ENCODE measurements at regions not wholly inside any gene's neighbourhood (a gene's known extent, or its start where the extent isn't known, plus 50 kb on each side); places are given as distances from the start of the nearest gene placed in this dataset.
"Not testable (repeated sequence)": the region's sequence is repeated elsewhere in the genome, so short reads cannot be mapped to it uniquely, and the experiment has no call there.

DNA sequence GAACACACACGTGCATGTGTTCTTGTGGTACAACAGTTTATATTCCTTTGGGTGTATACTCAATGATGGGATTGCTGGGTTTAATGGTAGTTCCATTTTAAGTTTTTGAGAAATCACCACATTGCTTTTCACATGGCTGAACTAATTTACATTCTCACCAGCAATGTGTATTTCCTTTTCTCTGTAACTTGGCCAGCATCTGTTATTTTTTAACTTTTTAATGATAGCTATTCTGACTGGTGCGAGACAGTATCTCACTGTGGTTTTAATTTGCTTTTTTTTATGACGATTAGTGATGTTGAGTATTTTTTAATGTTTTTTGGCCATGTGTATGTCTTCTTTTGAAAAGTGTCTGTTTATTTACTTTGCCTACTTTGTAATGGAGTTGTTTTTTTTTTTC is 256.6 kb downstream of the ZWINT start:
- no peak for DNase-seq (ENCODE audit: low spot score)

DNA sequence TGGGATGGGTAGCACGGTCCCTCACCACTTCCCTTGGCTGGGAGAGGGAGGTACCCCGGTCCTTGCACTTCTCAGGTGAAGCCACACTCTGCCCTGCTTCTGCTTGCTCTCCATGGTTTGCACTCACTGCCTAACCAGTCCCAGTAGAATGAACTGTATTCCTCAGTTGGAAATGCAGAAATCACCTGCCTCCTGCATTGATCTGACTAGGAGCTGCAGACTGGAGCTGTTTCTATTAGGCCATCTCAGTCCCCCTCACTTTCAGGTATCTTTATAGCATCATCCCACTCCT is 264.9 kb downstream of the ZWINT start:
- no peak for DNase-seq (ENCODE audit: low spot score)

DNA sequence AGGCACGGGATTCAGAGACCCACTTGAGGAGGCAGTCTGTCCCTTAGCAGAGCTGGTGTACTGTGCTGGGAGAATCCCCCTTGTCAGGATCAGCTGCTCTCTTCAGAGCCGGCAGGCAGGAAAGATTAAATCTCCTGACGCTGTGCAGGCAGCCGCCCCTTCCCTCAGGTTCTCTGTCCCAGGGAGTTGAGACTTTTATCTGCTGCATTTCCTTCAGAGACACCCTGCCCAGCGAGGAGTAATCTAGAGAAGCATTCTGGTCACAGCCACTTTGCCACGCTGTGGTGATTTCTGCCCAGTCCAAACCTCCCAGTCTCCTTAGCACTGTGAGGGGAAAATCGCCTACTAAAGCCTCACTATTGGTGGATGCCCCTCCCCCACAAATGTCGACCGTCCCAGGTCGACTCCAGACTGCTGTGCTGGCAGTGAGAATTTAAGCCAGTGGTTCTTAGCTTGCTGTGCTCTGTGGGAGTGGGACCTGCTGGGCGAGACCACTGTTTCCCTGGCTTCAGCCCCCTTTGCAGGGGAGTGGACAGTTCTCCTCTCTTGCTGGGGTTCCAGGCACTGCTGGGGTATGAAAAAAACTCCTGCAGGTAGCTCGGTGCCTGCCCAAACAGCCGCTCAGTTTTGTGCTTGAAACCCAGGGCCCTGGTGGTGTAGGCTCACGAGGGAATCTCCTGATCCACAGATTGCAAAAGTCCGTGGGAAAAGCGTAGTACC is 265.4 kb downstream of the ZWINT start:
- DNase-seq (ENCODE audit: low spot score): no peak

DNA sequence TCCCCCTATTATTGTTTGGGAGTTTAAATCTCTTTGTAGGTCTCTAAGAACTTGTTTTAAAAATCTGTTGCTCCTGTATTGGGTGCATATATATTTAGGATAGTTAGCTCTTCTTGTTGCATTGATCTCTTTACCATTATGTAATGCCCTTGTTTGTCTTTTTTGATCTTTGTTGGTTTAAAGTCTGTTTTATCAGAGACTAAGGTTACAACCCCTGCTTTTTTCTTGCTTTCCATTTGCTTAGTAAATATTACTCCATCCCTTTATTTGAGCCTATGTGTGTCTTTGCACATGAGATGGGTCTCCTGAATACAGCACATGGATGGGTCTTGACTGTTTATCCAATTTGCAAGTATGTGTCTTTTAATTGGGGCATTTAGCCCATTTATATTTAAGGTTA is 267.4 kb downstream of the ZWINT start:
- not testable (repeated sequence) for DNase-seq (ENCODE audit: low spot score)

- DNase-seq (ENCODE audit: low spot score): no peak
These were observed 269.2 kb downstream of the ZWINT start for GRCh38 chr10:56091872-56092271.

DNA sequence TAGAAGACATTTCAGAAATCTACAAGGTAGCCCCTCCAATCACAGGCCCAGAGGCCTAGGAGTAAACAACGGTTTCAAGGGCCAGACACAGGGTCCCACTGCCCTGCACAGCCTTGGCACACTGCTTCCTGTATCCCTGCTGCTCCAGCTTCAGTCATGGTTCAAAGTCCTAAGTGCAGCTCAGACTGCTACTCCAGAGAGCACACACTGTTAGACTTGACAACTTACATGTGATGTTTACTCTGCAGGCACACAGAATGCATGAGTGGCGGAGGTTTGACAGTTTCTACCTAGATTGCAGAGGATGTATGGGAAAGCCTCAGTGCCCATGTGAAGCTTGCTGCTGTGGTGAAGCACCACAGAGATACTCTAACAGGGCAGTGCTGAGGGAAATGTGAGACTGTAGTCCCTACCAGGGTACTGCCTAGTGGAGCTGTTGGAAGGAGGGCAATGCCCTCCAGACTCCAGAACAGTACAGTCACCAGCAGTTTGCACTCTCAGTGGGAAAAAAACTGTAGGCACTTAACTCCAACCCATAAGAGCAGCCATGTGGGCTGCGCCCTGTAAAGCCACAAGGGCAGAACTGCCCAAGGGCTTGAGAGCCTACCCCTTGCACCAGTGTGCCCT is 270.0 kb downstream of the ZWINT start:
- DNase-seq (ENCODE audit: low spot score): no peak

DNA sequence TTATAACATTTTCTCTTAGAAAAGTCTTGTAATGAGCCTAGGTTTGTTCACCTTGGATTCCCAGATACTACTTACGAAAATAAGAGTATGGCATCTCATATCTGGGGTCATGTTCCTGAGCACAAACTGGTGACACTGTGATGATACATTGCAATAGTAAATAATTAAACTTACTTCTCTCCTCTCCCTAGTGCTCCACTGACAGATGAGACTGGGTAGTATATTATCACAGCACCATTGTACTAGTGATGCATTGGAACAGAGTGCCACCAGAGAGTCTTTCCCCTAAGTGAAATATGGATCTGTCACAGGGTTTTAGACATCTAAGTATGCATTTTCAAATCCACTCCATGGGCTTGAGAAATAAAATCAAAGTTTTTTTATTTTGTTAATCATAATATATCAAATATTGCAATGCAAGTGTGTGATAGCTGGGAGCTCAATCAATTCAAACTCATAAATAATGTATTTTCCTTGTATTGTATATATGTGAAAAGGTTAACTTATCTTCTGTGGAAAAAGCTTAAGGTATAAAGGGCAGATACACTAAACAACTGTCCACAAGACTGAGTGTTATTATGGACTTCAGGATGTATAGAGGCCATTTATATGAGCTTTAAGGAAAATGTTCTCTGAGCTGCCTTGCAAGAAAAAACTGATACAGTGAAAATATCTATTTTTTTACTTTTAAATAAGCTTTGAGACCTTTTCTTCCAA is 275.5 kb downstream of the ZWINT start:
- DNase-seq (ENCODE audit: low spot score): no peak

DNA sequence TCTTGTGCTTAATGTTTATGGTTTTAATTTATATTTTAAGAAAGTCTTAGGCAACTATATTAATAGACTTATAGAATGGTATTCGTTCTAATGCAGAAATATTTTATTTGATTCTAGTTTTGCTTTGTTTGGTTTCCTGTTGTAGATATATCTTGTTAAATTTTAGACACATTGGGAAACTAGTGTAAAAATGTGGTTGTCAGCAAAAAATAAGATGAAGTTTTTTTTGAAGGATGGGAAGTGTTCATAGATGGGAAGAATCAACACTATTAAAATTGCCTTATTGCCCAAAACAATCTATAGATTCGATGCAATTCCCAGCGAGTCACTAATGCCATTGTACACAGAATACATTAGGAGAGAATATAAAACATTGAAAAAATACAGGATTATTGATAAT is 278.9 kb downstream of the ZWINT start:
- DNase-seq (ENCODE audit: low spot score): no peak

DNA sequence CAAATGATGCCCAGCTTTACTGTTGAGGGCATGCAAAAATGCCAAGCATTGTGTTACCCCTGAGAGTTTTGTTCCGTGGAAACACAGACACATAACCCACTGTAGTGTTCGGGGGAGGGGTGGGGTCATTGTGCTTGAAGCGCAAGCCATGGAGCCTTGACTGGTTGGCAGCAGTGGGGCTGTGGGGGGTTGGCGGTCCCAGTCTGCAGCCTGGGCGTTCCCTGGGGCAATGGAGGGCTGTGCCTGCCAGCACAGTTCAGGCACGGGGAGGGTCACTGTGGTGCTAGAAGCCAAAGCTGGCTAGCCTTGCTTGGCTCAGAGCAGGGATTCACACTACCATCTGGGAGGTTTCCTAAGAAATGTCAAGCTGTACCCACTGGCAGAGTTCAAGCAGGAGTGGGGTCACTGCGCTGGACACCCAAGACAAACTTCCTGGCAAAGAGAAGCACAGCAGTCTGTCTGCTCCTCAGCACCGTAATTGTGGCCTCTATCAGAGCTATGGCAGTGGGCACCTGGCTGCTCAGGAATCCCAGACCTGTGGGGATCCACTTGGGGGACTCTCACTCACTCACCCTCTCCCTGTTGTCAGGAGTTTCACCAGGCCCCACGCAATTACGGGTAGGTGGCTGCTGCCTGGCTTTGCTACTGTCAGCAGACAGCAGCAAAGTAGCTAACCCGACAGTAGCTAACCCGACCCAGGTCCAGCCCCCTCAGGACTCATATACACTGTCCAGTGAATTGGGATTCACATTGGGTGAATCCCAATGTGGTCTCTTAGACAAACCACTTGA is 292.4 kb downstream of the ZWINT start:
- no peak for DNase-seq (ENCODE audit: low spot score)

DNA sequence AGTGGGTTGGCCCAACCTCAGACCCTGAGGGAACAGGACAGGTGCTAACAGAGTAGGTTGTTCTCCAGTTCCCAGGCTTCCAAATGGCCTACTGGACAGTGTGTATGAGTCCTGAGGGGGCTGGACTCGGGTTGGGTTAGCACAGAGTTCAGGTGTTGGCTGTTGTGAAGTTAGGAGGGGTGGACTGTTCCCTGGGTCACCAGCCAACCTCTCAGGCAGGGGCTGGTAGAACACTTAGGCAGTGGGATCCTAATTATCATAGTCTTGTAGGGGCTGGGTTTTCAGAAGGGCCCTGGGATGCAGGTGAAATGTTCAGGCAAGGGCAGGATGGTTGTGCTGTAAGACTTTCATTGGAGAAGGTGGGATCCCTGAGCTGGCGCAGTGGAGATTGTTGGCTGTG is 293.0 kb downstream of the ZWINT start:
- DNase-seq (ENCODE audit: low spot score): no peak

- no peak for DNase-seq (ENCODE audit: low spot score)
These were observed 297.4 kb downstream of the ZWINT start for GRCh38 chr10:56063642-56064041.

GRCh38 chr10:56057860-56058259 is 303.2 kb downstream of the ZWINT start:
- DNase-seq (ENCODE audit: low spot score): no peak

DNA sequence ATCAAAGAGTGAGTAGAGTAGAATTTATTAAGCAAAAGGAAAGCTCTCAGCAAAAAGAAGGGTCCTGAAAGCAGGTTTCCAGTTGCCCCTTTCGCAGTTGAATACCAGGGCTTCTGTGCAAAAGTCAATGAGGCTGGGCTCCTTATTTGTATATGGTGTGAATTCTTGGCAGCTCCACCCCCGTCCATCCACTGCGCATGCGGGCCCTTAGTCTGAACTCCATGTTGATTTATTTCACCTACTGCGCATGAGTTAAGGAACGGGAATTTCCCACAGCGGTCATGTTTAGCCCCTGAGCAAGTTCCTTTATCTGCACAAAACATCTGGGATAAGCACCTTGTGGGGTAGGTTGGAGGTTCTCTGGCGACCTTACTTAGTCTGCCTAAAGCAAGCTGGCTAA is 325.6 kb downstream of the ZWINT start:
- no peak for DNase-seq (ENCODE audit: low spot score)

GRCh38 chr10:56028298-56029132 is 332.5 kb downstream of the ZWINT start:
- DNase-seq (ENCODE audit: low spot score): no peak

GRCh38 chr10:56012101-56012500 is 349.0 kb downstream of the ZWINT start:
- no peak for DNase-seq (ENCODE audit: low spot score)

- DNase-seq (ENCODE audit: low spot score): no peak
These were observed 357.5 kb downstream of the ZWINT start for GRCh38 chr10:56003555-56003954.

- DNase-seq (ENCODE audit: low spot score): no peak
These were observed 371.9 kb downstream of the ZWINT start for GRCh38 chr10:55989188-55989587.

DNA sequence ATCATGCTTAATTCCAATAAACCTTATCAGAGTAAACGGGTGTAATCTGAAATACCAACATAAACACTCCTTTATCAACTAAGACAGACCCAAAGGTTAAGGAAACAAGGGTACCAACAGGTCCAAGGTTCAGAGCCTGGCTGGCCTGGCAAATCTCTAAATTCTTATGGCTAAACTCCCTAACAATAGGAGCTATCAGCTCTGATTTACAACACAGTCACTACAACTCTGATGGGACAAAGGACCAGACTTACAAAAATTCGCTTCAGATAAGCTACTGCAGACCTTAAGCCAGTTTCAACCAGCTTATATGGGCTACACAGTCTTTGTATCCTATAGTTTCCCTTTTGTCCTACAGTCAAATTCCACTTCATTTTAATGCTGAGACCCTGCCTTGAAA is 381.9 kb downstream of the ZWINT start:
- no peak for DNase-seq (ENCODE audit: low spot score)

DNA sequence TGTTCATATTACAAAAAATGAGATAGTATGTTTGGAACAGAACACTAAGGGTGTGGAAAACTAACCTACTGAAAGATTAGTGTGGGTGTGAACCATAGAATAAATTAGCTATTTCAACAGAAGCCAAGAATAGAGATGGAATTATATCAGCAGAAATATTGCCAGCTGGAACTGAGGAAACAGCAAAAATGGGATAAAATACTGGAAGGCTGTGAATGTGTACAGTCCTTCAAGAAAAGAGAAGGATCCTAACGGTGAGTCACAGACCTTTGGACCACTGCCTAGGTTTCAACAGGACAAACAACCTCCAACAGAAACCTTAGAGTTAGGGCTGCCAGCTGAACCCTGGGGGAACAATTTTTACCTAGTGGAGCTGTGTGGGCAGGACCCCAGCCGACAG is 395.0 kb downstream of the ZWINT start:
- DNase-seq (ENCODE audit: low spot score): no peak

- DNase-seq (ENCODE audit: low spot score): no peak
These were observed 417.7 kb downstream of the ZWINT start for GRCh38 chr10:55943403-55943802.

DNA sequence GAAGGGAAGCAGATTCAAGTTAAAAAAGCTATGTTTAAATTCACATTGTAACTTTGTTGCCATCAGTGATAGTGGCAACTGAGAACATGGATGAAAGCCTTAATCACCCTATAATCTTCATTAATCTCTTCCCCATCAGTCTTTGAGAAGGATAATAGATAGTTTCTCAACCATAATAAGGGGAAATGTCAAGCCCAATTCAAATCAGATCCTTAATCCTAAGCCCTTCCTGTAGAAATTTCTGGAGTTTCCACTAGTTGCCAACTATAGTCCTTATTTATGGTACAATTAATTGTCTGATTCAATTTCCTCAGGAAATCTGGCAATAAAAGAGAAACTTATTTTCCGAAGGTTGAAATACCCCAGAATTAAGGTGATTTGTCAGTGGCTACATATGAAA is 431.8 kb downstream of the ZWINT start:
- DNase-seq (ENCODE audit: low spot score): no peak
